AG09319 (cell line): ENCODE measurements at regions not wholly inside any gene's neighbourhood (a gene's known extent, or its start where the extent isn't known, plus 50 kb on each side); places are given as distances from the start of the nearest gene placed in this dataset.
"Not testable (repeated sequence)": the region's sequence is repeated elsewhere in the genome, so short reads cannot be mapped to it uniquely, and the experiment has no call there.

Experiments
- DNase-seq: peaks from one replicate; pipeline ENCODE4 v3.0.0-alpha.2; 2010; ENCODE audit warnings: low read depth; ENCODE audit errors: extremely low read depth
- TF ChIP-seq, protein P1 (sequence below): IDR thresholded peaks from 2 replicates; pipeline ENCODE4 v1.5.1; 2011; ENCODE audit warnings: low read depth, mild to moderate bottlenecking, inconsistent platforms, low read length, moderate library complexity

DNA sequence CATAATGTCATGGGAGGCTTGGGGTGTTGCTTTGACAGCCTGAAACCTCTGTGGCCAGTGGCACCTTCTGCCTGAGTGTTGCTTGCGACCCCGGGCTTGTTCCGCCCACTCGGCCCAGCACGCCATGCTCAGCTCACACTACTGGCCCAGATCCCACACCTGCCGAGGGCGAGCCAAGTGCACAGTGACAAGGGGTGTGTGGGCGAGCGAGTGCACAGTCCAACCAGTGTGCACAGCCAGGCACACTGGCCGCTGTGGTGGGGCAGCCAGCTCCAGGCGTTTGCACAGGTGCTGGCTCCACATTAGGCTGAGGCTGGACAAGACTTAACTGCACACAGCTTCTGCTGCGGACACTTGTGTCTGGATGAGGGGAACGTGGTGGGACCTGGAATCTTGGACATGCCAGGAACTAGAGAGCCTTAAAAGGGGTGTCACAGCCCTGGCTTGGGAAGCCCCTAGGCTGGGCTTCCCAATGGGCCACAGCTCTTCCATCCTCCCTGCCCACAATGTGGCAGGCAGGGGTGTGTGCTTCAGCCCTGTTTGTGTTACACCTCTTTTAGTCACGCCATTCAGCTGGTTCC, 609.2 kb upstream of the FOXG1 start:
- no peak for DNase-seq
- TF ChIP-seq, protein P1, sequence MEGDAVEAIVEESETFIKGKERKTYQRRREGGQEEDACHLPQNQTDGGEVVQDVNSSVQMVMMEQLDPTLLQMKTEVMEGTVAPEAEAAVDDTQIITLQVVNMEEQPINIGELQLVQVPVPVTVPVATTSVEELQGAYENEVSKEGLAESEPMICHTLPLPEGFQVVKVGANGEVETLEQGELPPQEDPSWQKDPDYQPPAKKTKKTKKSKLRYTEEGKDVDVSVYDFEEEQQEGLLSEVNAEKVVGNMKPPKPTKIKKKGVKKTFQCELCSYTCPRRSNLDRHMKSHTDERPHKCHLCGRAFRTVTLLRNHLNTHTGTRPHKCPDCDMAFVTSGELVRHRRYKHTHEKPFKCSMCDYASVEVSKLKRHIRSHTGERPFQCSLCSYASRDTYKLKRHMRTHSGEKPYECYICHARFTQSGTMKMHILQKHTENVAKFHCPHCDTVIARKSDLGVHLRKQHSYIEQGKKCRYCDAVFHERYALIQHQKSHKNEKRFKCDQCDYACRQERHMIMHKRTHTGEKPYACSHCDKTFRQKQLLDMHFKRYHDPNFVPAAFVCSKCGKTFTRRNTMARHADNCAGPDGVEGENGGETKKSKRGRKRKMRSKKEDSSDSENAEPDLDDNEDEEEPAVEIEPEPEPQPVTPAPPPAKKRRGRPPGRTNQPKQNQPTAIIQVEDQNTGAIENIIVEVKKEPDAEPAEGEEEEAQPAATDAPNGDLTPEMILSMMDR: no peak

DNA sequence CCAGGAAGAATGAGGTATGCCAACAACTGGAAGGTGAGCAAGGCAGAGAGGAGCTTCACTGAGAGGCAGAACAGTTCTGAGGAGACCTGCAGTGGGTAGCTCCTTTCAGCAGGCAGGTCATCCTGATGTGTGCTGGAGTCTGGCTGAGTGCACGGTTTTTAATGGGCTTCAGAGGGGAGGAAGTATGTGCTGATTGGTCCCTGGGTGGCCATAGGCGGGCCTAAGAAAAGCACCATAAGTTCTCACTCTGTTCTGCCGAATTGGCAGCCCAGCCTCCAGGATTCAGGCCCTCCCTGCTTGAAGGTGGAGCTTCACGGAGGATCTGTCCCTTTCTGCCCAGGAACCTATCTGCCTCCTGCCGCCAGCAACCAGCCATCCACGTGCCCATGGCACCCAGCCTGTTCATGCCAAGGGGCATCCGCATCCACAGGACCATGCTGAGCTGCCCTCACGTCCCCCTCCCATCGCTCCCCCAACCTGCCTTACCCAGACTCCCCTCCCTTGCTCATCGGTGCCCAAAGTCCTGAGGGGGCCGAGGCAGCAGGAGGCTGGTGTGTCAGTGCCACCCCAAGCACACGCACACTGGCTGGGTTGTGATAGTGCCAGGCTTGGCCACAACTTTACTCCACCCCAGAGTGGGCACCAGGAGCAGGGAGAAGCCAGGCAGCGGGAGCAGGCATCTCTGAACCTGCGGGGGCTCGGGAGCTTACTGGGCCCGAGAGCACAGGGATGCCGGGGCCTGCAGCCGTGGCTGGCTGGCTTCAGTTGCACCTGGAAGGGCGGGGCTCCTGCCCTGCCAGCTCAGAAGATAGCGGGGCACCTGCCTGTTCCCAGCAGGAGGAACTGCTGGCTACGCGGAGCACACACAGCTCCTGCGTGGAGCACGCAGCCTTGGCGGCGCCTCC, 608.4 kb upstream of the FOXG1 start:
- no peak for DNase-seq
- TF ChIP-seq, protein P1: no peak

DNA sequence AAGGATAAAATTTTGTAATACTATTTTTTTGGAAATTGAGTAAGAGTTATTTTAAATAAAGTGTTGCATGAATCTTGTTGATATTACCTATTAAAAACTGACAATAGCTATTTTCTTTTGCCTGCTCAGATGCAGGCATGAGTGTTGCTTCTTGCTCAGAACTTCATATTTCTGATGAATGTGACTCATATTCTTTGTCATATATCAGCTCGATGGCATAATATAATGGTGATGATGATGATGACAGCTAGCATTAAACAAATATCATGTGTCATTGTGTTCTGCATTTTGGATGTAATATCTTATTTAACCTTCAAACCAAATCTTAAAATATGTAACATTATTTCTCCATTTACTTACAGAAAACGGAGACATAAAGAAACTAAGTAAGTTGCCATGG, 605.5 kb upstream of the FOXG1 start:
- DNase-seq: no peak
- TF ChIP-seq, protein P1: no peak

DNA sequence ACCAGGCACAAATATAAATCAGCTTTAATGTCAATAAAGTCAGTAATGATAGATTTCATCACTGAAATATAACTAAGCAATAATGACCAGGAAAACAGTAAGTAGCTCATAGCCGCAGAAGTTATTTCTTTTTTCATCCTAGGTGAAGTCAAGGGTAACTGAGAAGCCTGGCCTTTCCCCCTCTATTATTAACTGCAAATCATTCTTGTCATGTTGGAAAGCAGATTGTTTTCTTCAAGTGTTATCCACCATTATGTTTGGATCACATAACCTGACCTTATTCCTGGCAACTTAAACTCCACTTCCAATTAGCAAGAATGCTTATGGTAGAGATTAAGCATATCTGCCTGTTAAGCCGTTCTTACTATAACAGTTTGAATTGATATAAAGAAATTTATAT, 603.4 kb upstream of the FOXG1 start:
- TF ChIP-seq, protein P1: no peak
- DNase-seq: no peak

DNA sequence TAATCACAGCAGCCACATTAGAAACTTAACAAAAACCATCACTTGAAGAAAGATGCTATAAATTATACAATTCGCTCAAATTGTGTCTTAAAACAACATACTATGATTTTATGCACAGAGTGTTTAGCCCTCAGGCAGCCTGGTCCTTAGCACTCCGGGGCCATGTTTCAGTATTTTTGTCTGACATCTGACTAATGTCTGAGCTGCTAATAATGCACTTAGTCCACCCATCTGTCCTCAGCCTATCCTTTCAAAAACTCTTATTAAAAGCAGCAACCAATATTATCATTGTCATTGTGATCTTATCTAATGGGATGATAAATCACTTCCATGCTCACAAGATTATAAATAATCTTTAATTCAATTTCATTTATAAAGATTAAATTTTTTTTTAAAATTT, 602.7 kb upstream of the FOXG1 start:
- DNase-seq: no peak
- TF ChIP-seq, protein P1: no peak

DNA sequence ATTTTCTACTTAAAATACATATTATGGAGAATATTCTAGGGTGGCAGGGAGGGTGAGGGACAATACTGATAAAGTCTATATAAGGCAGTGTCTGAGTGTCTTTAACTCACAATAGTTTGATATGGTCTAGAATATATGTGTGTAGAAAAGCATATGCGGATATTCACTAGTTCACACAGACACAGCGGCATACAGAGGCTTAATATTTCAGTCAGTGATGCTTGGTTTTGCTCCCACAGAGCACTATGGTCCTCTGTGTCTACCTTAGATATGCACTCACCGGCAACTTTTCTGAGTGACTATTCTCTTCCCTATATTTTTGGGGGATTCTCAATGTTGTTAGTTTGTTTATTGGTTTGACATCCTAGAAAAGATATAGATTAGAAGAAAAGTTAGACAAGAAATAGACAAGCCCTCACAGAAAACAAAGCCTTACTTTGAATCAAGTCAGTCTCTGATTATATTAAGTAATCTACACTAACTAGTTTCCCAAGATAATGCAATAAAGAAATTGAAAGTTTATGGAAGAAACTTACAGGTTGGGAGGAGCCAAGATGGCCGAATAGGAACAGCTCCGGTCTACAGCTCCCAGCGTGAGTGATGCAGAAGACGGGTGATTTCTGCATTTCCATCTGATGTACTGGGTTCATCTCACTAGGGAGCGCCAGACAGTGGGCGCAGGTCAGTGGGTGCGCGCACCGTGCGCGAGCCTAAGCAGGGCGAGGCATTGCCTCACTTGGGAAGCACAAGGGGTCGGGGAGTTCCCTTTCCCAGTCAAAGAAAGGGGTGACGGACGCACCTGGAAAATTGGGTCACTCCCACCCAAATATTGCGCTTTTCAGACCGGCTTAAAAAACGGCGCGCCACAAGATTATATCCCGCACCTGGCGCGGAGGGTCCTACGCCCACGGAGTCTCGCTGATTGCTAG, 578.4 kb upstream of the FOXG1 start:
- DNase-seq: not testable (repeated sequence)

DNA sequence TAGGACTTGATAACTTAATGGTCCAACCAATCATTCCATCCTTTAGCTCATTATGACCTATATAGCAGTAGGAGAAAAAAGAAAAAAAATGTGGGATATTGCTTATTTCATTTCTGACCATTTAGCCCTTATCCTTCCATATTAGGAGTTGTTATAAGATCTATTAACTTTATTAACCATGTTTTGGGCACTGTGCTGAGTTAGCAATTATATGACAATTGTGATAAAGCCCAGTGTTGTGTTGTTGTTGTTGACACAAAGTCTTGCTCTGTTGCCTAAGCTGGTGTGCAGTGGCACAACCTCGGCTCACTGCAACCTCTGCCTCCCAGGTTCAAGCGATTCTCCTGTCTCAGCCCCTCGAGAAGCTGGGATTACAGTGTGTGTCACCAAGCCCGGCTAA, 569.7 kb upstream of the FOXG1 start:
- TF ChIP-seq, protein P1: no peak
- no peak for DNase-seq
